ENCODE measurements at regions not wholly inside any gene's neighbourhood (a gene's known extent, or its start where the extent isn't known, plus 50 kb on each side); places are given as distances from the start of the nearest gene placed in this dataset.

GRCh38 chr20:55174172-55174571 is 698.8 kb downstream of the DOK5 start:
- Mint-ChIP-seq H3K9me3 (no peaks in the 10 kb centered on the region), H3K4me3 (no peak overlapping the region), H3K4me1 (peaks cover 4% of the 10 kb centered on the region), H3K27ac (no peak overlapping the region), H3K36me3 (ENCODE audit: low read depth) (no peaks in the 10 kb centered on the region), H3K27me3 (ENCODE audit: low read depth, poor library complexity) (peaks cover 7% of the 10 kb centered on the region)
- DNase-seq, result no peak
- no peak for TF ChIP-seq CTCF (IDR thresholded peaks at IDR 0.05)

- peaks cover 7% of the 10 kb centered on the region for H3K27me3 Mint-ChIP-seq (ENCODE audit: low read depth, poor library complexity)
- no peak overlapping the region for H3K4me3 Mint-ChIP-seq
- H3K36me3 Mint-ChIP-seq (ENCODE audit: low read depth), result no peaks in the 10 kb centered on the region
- H3K9me3 Mint-ChIP-seq, result no peaks in the 10 kb centered on the region
- H3K27ac Mint-ChIP-seq, result no peak overlapping the region
- DNase-seq, result no peak
- peaks cover 4% of the 10 kb centered on the region for H3K4me1 Mint-ChIP-seq
- no peak for TF ChIP-seq CTCF (IDR thresholded peaks at IDR 0.05)
Measured at GRCh38 chr20:55173601-55174000, 698.2 kb downstream of the DOK5 start.

GRCh38 chr20:55172310-55173002 is 697.1 kb downstream of the DOK5 start:
- H3K36me3 Mint-ChIP-seq (ENCODE audit: low read depth), result no peaks in the 10 kb centered on the region
- DNase-seq, result no peak
- no peaks in the 10 kb centered on the region for H3K9me3 Mint-ChIP-seq
- no peak for TF ChIP-seq CTCF (IDR thresholded peaks at IDR 0.05)
- peaks cover 7% of the 10 kb centered on the region for H3K27me3 Mint-ChIP-seq (ENCODE audit: low read depth, poor library complexity)
- H3K27ac Mint-ChIP-seq, result no peak overlapping the region
- peaks cover 4% of the 10 kb centered on the region for H3K4me1 Mint-ChIP-seq
- H3K4me3 Mint-ChIP-seq, result no peak overlapping the region

GRCh38 chr20:55166063-55166462 is 690.7 kb downstream of the DOK5 start:
- Mint-ChIP-seq H3K4me3 (no peak overlapping the region), H3K4me1 (peaks cover 10% of the 10 kb centered on the region), H3K27me3 (ENCODE audit: low read depth, poor library complexity) (peaks cover 2% of the 10 kb centered on the region), H3K36me3 (ENCODE audit: low read depth) (no peaks in the 10 kb centered on the region), H3K27ac (no peak overlapping the region), H3K9me3 (no peaks in the 10 kb centered on the region)
- no peak for TF ChIP-seq CTCF (IDR thresholded peaks at IDR 0.05)
- no peak for DNase-seq

- no peak for TF ChIP-seq CTCF (IDR thresholded peaks at IDR 0.05)
- Mint-ChIP-seq H3K27me3 (ENCODE audit: low read depth, poor library complexity) (peaks cover 12% of the 10 kb centered on the region), H3K4me1 (peaks cover 26% of the 10 kb centered on the region), H3K9me3 (peaks cover 13% of the 10 kb centered on the region), H3K36me3 (ENCODE audit: low read depth) (no peaks in the 10 kb centered on the region), H3K4me3 (no peak overlapping the region), H3K27ac (peak overlapping the region; percentile 1)
- no peak for DNase-seq
Measured at GRCh38 chr20:55160996-55161395, 685.6 kb downstream of the DOK5 start.

GRCh38 chr20:55160037-55160436 is 684.6 kb downstream of the DOK5 start:
- H3K4me3 Mint-ChIP-seq, result no peak overlapping the region
- no peak overlapping the region for H3K27ac Mint-ChIP-seq
- H3K27me3 Mint-ChIP-seq (ENCODE audit: low read depth, poor library complexity), result peaks cover 12% of the 10 kb centered on the region
- no peaks in the 10 kb centered on the region for H3K36me3 Mint-ChIP-seq (ENCODE audit: low read depth)
- H3K9me3 Mint-ChIP-seq, result peaks cover 13% of the 10 kb centered on the region
- peak; percentile 14 for DNase-seq
- peaks cover 22% of the 10 kb centered on the region for H3K4me1 Mint-ChIP-seq
- no peak for TF ChIP-seq CTCF (IDR thresholded peaks at IDR 0.05)
